H9 (cell line): ENCODE measurements at regions not wholly inside any gene's neighbourhood (a gene's known extent, or its start where the extent isn't known, plus 50 kb on each side); places are given as distances from the start of the nearest gene placed in this dataset.

ENCODE experiments used
- DNase-seq: peaks from one replicate; pipeline ENCODE4 v3.0.0-alpha.2; 2017
- H2AFZ ChIP-seq: one replicate; pipeline ENCODE4 v1.6.1; 2013; ENCODE audit warnings: mild to moderate bottlenecking, low read length, control low read depth, moderate library complexity
- H2AK5ac ChIP-seq: 2 replicates; pipeline ENCODE4 v1.6.1; 2013; ENCODE audit warnings: low read length, control low read depth, mixed read lengths; ENCODE audit not compliant: insufficient read length
- H2BK120ac ChIP-seq: one replicate; pipeline ENCODE4 v1.6.1; 2013; ENCODE audit warnings: low read depth, mild to moderate bottlenecking, low read length, control low read depth, inconsistent platforms; ENCODE audit not compliant: poor library complexity, severe bottlenecking
- H2BK12ac ChIP-seq: 2 replicates; pipeline ENCODE4 v1.6.1; 2013; ENCODE audit warnings: low read length, control low read depth, mixed read lengths, low read depth; ENCODE audit not compliant: insufficient read length
- H2BK15ac ChIP-seq: 2 replicates; pipeline ENCODE4 v1.6.1; 2013; ENCODE audit warnings: low read depth, low read length, control low read depth
- H2BK20ac ChIP-seq: one replicate; pipeline ENCODE4 v1.6.1; 2013; ENCODE audit warnings: low read depth, mild to moderate bottlenecking, low read length, control low read depth, inconsistent platforms; ENCODE audit not compliant: poor library complexity, severe bottlenecking
- H2BK5ac ChIP-seq: 2 replicates; pipeline ENCODE4 v1.6.1; 2013; ENCODE audit warnings: low read length, control low read depth, mixed read lengths; ENCODE audit not compliant: insufficient read length
- H3K14ac ChIP-seq: 2 replicates; pipeline ENCODE4 v1.6.1; 2013; ENCODE audit warnings: low read length, control low read depth; ENCODE audit not compliant: insufficient read depth
- H3K18ac ChIP-seq: 2 replicates; pipeline ENCODE4 v1.6.1; 2013; ENCODE audit warnings: low read depth, mild to moderate bottlenecking, mixed read lengths, low read length, control low read depth; ENCODE audit not compliant: insufficient read length
- H3K23ac ChIP-seq: 2 replicates; pipeline ENCODE4 v1.6.1; 2013; ENCODE audit warnings: low read length, control low read depth, mixed read lengths, low read depth; ENCODE audit not compliant: insufficient read length
- H3K23me2 ChIP-seq: 2 replicates; pipeline ENCODE4 v1.6.1; 2013; ENCODE audit warnings: low read depth, mild to moderate bottlenecking, mixed read lengths, low read length, control low read depth; ENCODE audit not compliant: insufficient read length, poor library complexity, severe bottlenecking
- H3K27ac ChIP-seq: 2 replicates; pipeline ENCODE4 v1.5.1; 2013; ENCODE audit warnings: low read length, control low read depth, mixed read lengths, low read depth; ENCODE audit not compliant: insufficient read length
- H3K27me3 ChIP-seq: 2 replicates; pipeline ENCODE4 v1.6.1; 2013; ENCODE audit warnings: low read length, control low read depth, inconsistent platforms; ENCODE audit not compliant: insufficient read depth
- H3K4ac ChIP-seq: 2 replicates; pipeline ENCODE4 v1.6.1; 2013; ENCODE audit warnings: low read depth, mild to moderate bottlenecking, control low read depth, inconsistent platforms, low read length, moderate library complexity
- H3K4me1 ChIP-seq: 2 replicates; pipeline ENCODE4 v1.6.1; 2013; ENCODE audit warnings: low read length, control low read depth, inconsistent platforms; ENCODE audit not compliant: insufficient read depth
- H3K4me2 ChIP-seq: 2 replicates; pipeline ENCODE4 v1.6.1; 2013; ENCODE audit warnings: low read length, control low read depth, mixed read lengths; ENCODE audit not compliant: insufficient read length, insufficient read depth
- H3K56ac ChIP-seq: 2 replicates; pipeline ENCODE4 v1.6.1; 2013; ENCODE audit warnings: low read depth, mild to moderate bottlenecking, mixed read lengths, low read length, control low read depth; ENCODE audit not compliant: insufficient read length
- H3K79me1 ChIP-seq: 2 replicates; pipeline ENCODE4 v1.6.1; 2013; ENCODE audit warnings: low read depth, mild to moderate bottlenecking, moderate library complexity, low read length, control low read depth, inconsistent platforms; ENCODE audit not compliant: insufficient read depth, poor library complexity, severe bottlenecking
- H3K79me2 ChIP-seq: 2 replicates; pipeline ENCODE4 v1.6.1; 2013; ENCODE audit warnings: low read length, control low read depth, inconsistent platforms; ENCODE audit not compliant: insufficient read depth
- H3K9ac ChIP-seq: 2 replicates; pipeline ENCODE4 v1.6.1; 2013; ENCODE audit warnings: low read length, control low read depth, mixed read lengths; ENCODE audit not compliant: insufficient read length; ENCODE audit errors: extremely low read depth
- H3K9me3 ChIP-seq: one replicate; pipeline ENCODE4 v1.6.1; 2013; ENCODE audit warnings: low read depth, low read length, inconsistent platforms; ENCODE audit not compliant: control insufficient read depth
- H3T11ph ChIP-seq: one replicate; pipeline ENCODE4 v1.6.1; 2013; ENCODE audit warnings: mild to moderate bottlenecking, low read length, control low read depth, inconsistent platforms
- H4K20me1 ChIP-seq: one replicate; pipeline ENCODE4 v1.6.1; 2013; ENCODE audit not compliant: control insufficient read depth, insufficient read length, insufficient read depth
- H4K5ac ChIP-seq: 2 replicates; pipeline ENCODE4 v1.6.1; 2013; ENCODE audit warnings: low read depth, mild to moderate bottlenecking, mixed read lengths, low read length, control low read depth; ENCODE audit not compliant: insufficient read length
- H4K8ac ChIP-seq: replicated peaks from 2 replicates; pipeline ENCODE4 v1.6.1; 2013; ENCODE audit warnings: low read length, control low read depth, mixed read lengths, low read depth; ENCODE audit not compliant: insufficient read length
- H4K91ac ChIP-seq: 2 replicates; pipeline ENCODE4 v1.6.1; 2013; ENCODE audit warnings: low read depth, mild to moderate bottlenecking, moderate library complexity, mixed read lengths, low read length, control low read depth; ENCODE audit not compliant: insufficient read length
- H3K27ac Mint-ChIP-seq, 3 experiments: 2 replicates in 2 of 3; 3 replicates in 1 of 3; pipeline ENCODE4 v1.8.0; 2020 to 2021; ENCODE audit warnings: mixed read lengths in 3 of 3, mild to moderate bottlenecking in 1 of 3, moderate library complexity in 1 of 3
- H3K27me3 Mint-ChIP-seq: 2 replicates; pipeline ENCODE4 v1.8.0; 2021; ENCODE audit warnings: low read depth, mild to moderate bottlenecking, moderate library complexity, mixed read lengths
- H3K36me3 Mint-ChIP-seq, 3 experiments: 2 replicates in 2 of 3; 3 replicates in 1 of 3; pipeline ENCODE4 v1.8.0; 2020 to 2021; ENCODE audit warnings: low read depth in 3 of 3, mixed read lengths in 3 of 3; ENCODE audit not compliant: insufficient read depth in 1 of 3
- H3K4me1 Mint-ChIP-seq, 2 experiments: 2 replicates each; pipeline ENCODE4 v1.8.0; 2020; ENCODE audit warnings: mixed read lengths in 2 of 2
- H3K4me3 Mint-ChIP-seq, 2 experiments: 2 replicates in 1 of 2; 3 replicates in 1 of 2; pipeline ENCODE4 v1.8.0; 2020 to 2021; ENCODE audit warnings: mild to moderate bottlenecking in 2 of 2, mixed read lengths in 2 of 2, moderate library complexity in 1 of 2
- H3K9me3 Mint-ChIP-seq, 2 experiments: 2 replicates in 1 of 2; 3 replicates in 1 of 2; pipeline ENCODE4 v1.8.0; 2020; ENCODE audit warnings: mild to moderate bottlenecking in 2 of 2, mixed read lengths in 2 of 2, moderate library complexity in 1 of 2
- CTCF ChIP-seq: fragments of 200-600 bp; sonication (generic); conservative IDR thresholded peaks from 3 replicates; pipeline ENCODE4 v1.8.0; 2021; ENCODE audit warnings: antibody characterized with exemption, mild to moderate bottlenecking
- WGBS: extraction: QIAGEN DNeasy Blood & Tissue Kit; methylation state at CpG from one replicate; pipeline ENCODE4 v1.1.7; 2013; ENCODE audit warnings: missing lambda C conversion rate, low lambda C conversion rate, mixed read lengths; ENCODE audit not compliant: insufficient read length; ENCODE audit errors: extremely low coverage; 5-methylcytosine and 5-hydroxymethylcytosine counted together

- Histone ChIP-seq H3K79me1 (no peaks in the 10 kb centered on the region), H2AFZ (no peak overlapping the region), H3K4me1 (no peaks in the 10 kb centered on the region; the same call in 1 of the 2 replicates), H3T11ph (no peak overlapping the region), H2BK20ac (no peak overlapping the region), H4K8ac (no peak overlapping the region), H3K9ac (no peak overlapping the region), H2BK15ac (no peak overlapping the region), H4K20me1 (no peaks in the 10 kb centered on the region), H2BK12ac (no peak overlapping the region), H3K4ac (no peak overlapping the region), H3K56ac (no peak overlapping the region), H3K18ac (no peak overlapping the region), H3K27ac (no peak overlapping the region), H3K79me2 (no peaks in the 10 kb centered on the region), H3K23me2 (no peaks in the 10 kb centered on the region), H4K91ac (no peak overlapping the region), H3K9me3 (no peaks in the 10 kb centered on the region), H3K14ac (no peak overlapping the region), H2BK5ac (no peak overlapping the region), H4K5ac (no peak overlapping the region), H3K23ac (no peak overlapping the region), H2BK120ac (no peak overlapping the region), H2AK5ac (no peak overlapping the region), H3K4me2 (no peak overlapping the region), H3K27me3 (no peaks in the 10 kb centered on the region)
- no peak overlapping the region for H3K4me3 Mint-ChIP-seq
- no peaks in the 10 kb centered on the region for H3K27me3 Mint-ChIP-seq
- no peak for TF ChIP-seq CTCF
- no peak for DNase-seq
- peaks cover 12 to 17% of the 10 kb centered on the region in 2 experiments for H3K4me1 Mint-ChIP-seq
- no CpG with 5 or more reads among the region's 5 CpGs for WGBS
- H3K9me3 Mint-ChIP-seq: peaks cover 15 to 17% of the 10 kb centered on the region in 2 experiments
- H3K27ac Mint-ChIP-seq: no peak overlapping the region
- H3K36me3 Mint-ChIP-seq: peaks cover 0 to 22% (median 2%) of the 10 kb centered on the region in 3 experiments; a peak in 4 of 7 replicates
Measured at GRCh38 chr5:158195416-158196210, 336.7 kb upstream of the CLINT1 start.
